Skeletal muscle satellite cell (primary cell): ENCODE measurements at regions not wholly inside any gene's neighbourhood (a gene's known extent, or its start where the extent isn't known, plus 50 kb on each side); places are given as distances from the start of the nearest gene placed in this dataset.

Experiments
- H3K27me3 ChIP-seq: 2 replicates; pipeline ENCODE4 v1.7.0; 2013; ENCODE audit warnings: low read length; ENCODE audit not compliant: control insufficient read depth, insufficient read depth
- H3K36me3 ChIP-seq: 2 replicates; pipeline ENCODE4 v1.7.0; 2013; ENCODE audit warnings: mild to moderate bottlenecking, control low read depth, low read length; ENCODE audit not compliant: insufficient read depth
- H3K4me1 ChIP-seq: 2 replicates; pipeline ENCODE4 v1.7.0; 2013; ENCODE audit warnings: low read length; ENCODE audit not compliant: control insufficient read depth, insufficient read depth
- H3K4me2 ChIP-seq: 2 replicates; pipeline ENCODE4 v1.7.0; 2013; ENCODE audit warnings: mild to moderate bottlenecking, low read length
- H3K4me3 ChIP-seq: 2 replicates; pipeline ENCODE4 v1.7.0; 2013; ENCODE audit warnings: low read length
- H3K9ac ChIP-seq: 2 replicates; pipeline ENCODE4 v1.7.0; 2013; ENCODE audit warnings: mild to moderate bottlenecking, low read depth, low read length, moderate library complexity
- H3K9me3 ChIP-seq: replicated peaks from 2 replicates; pipeline ENCODE4 v1.7.0; 2013; ENCODE audit warnings: mild to moderate bottlenecking, control low read depth, low read length

DNA sequence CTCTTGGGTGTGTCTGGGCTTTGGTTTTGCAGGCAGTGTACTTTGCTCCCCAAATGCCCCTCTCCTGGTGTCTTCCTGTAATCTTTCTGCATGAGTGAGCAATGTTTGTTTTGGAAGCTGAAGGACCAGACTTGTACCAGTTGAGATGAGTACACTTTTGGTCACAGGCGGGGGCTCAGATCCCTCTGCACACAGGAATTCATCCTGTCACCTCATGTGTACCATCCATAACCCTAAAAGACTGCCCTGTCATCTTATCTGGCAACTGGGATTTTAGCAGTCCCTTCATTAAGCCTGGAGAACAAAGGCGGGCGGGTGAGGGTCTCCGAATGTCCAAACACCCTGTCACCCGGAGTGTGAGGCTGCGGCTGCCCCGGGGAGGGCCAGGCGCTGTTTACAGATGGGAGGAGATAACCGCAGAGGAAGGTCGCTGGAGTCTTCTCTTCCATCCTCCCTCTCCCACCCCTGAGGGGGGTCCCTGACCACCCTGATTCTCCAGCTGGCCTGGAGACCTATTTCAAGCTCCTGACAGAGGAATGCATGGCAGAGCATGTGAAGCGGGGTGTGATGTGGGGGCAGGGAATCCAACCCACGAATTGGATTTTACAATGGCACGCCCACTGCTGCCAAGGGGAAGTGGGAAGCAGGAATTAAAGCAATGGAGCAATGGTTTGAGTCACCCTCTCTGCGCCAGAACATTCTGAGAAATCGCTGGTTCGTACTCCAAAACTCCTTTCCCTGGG, 158.2 kb upstream of the MYCN start:
- no peak overlapping the region for H3K4me3 ChIP-seq
- no peak overlapping the region for H3K4me2 ChIP-seq
- H3K9me3 ChIP-seq, result no peaks in the 10 kb centered on the region
- no peak overlapping the region for H3K9ac ChIP-seq
- no peaks in the 10 kb centered on the region for H3K27me3 ChIP-seq
- no peaks in the 10 kb centered on the region for H3K36me3 ChIP-seq
- no peaks in the 10 kb centered on the region for H3K4me1 ChIP-seq

DNA sequence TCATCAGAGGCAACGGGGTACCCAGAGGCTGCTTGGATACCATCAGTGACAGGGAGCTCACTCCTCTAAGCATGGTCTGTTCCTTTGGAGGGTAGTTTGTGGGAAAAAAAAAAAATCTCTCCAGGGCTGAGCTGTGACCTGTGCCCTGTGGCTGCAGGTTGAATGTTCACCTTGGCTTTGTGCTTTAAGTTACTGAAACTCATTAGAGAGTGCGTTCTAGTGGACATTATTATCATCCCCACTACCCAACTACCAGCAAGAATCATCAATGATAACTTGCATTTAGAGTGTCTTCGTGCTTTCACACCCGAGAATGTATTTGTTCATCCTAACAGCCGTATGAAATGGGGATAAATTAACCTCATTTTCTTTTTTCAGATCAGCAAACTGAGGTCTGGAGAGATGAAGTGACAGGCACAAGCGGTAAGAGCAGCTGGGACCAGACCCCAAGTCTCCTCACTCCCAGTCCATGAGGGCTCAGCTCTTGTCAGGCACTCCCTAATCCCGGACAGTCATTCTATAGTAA, 157.5 kb upstream of the MYCN start:
- no peaks in the 10 kb centered on the region for H3K4me1 ChIP-seq
- H3K36me3 ChIP-seq, result no peaks in the 10 kb centered on the region
- H3K9ac ChIP-seq, result no peak overlapping the region
- no peaks in the 10 kb centered on the region for H3K9me3 ChIP-seq
- no peaks in the 10 kb centered on the region for H3K27me3 ChIP-seq
- H3K4me3 ChIP-seq, result no peak overlapping the region
- no peak overlapping the region for H3K4me2 ChIP-seq

DNA sequence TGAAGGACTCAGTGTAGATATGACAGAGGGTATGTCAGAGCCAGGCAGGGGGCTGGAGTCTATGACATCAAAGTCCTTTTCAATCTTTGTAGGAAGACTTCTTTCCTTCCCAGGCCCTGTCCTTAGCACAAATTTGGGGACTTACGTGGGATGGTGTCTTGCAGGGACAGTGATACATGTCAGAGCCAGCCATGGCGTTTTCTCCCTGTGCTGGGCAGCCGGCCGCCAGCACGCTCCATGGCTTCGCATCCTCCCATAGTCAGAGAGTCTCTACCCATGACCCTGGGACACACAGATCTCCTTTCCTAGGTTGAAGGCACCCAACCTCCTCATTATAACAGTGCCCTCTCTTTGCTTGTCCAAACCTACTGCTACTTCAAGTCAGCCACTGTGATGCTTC, 156.9 kb upstream of the MYCN start:
- H3K4me1 ChIP-seq, result no peaks in the 10 kb centered on the region
- no peak overlapping the region for H3K4me3 ChIP-seq
- H3K9me3 ChIP-seq, result no peaks in the 10 kb centered on the region
- H3K9ac ChIP-seq, result no peak overlapping the region
- H3K36me3 ChIP-seq, result no peaks in the 10 kb centered on the region
- H3K4me2 ChIP-seq, result no peak overlapping the region
- no peaks in the 10 kb centered on the region for H3K27me3 ChIP-seq

DNA sequence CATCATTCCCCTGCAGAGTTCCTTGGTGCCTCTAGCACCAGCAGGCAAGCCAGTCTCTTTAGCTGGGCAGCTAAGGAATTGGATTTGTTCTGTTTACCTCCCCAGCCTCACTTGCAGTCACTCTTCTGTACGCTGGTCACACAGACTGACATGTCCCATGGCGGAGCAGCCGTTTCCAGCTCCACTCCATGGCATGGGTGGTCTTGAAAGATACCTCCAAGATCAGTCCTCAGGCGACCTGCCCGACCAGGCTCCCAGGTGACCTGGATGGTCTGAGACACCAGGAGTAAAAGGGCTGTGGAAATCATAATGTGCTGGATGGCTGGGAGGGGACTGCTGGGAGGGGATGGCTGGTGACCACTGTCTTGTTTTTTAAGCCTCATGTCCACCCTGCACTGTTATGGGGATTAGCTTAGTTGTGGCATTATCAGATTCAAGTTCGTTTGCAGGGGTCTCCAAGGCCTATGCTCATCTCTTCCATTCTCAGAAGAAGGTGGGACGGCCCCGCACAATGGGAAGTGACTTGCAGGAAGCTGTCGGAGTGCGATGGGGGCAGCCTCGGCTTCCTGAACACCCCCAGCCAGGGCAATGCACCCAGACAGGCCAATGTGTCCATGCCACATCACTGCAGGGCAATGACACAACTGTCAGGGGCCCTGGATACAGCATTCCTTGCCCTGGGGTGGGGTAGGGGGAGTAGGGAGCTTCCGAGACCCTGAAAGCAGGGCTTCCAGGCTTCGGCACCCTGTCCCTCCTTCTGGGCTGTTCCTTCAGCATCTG, 156.1 kb upstream of the MYCN start:
- Histone ChIP-seq H3K27me3 (no peaks in the 10 kb centered on the region), H3K4me1 (no peaks in the 10 kb centered on the region), H3K9me3 (peaks cover 3% of the 10 kb centered on the region), H3K4me3 (no peak overlapping the region), H3K36me3 (no peaks in the 10 kb centered on the region), H3K4me2 (no peak overlapping the region), H3K9ac (no peak overlapping the region)

DNA sequence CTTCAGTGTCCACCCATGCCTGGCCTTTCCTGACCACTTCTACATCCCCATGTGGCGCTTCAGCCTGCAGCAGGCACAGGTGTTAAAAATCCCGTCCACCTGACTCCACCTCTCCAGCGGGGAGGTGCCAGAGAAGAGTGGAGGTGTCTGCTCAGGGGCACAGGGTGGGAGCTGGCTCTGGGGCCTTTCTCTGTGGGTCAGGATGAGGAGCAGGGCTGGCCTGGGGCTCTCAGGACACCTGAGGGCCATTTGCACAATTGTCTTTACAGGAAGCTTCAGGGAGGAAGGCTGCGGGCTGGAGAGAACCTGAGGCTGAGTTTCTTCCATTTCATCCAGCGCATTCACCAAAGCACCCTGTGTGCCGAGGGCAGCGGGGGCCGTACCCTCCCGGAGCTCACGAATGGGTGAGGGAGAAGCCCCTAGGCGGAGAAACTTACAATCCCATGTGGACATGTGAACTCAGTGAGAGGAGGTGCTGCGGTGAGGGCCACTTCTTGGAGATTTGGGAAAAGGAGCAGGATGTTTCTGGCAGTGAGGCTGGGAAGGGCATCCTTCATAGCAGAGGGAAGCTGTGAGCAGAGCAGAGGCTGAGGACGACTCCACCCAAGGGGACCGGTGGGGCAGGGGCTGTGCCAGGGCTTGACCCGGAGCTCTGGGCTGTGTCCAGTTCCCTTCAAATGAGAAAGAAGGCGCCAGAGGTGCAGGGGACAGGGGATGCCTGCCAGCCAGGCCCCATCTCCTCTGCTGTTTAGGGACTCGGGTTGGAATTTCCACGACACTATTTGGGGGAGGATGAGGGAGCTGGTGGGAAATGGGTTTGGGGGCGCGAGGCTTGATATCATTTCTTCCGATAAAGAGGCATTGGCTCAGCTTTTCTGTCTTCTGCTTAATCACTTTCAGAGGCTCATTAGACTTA, 155.2 kb upstream of the MYCN start:
- Histone ChIP-seq H3K27me3 (no peaks in the 10 kb centered on the region), H3K9ac (no peak overlapping the region), H3K36me3 (no peaks in the 10 kb centered on the region), H3K4me2 (no peak overlapping the region), H3K4me1 (no peaks in the 10 kb centered on the region), H3K4me3 (no peak overlapping the region), H3K9me3 (peaks cover 6% of the 10 kb centered on the region)

DNA sequence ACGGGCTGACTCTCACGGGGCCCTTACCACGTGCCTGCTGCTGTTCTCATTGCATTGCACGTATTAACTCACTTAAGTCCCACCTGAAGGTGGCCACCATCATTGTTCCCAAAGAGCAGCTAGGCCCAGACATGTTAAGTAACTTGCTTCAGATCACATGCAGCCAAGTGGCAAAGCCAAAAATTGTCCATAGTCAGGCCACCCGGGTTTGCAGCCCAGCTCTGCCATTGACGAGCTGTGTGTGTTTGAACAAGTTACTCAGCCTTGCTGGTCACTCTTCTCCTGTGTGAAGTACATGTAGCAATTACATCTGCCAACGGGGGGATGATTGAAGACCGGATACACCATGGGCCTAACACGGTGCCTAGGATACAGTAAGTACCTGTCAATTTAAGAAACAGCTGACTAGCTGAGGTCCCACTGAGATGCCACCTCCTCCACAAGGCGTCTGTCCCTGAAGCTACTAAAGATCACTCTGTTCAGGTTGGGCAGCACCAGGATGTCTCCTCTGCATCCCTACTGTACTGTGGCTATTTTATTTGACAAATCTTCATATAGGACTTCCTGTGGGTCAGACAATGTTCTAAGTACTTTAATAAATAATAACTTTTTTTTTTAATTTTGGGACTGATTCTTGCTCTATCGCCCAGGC, 154.2 kb upstream of the MYCN start:
- H3K4me1 ChIP-seq, result no peaks in the 10 kb centered on the region
- H3K36me3 ChIP-seq, result no peaks in the 10 kb centered on the region
- H3K9me3 ChIP-seq, result peaks cover 8% of the 10 kb centered on the region
- no peak overlapping the region for H3K9ac ChIP-seq
- H3K27me3 ChIP-seq, result no peaks in the 10 kb centered on the region
- H3K4me3 ChIP-seq, result no peak overlapping the region
- H3K4me2 ChIP-seq, result no peak overlapping the region

DNA sequence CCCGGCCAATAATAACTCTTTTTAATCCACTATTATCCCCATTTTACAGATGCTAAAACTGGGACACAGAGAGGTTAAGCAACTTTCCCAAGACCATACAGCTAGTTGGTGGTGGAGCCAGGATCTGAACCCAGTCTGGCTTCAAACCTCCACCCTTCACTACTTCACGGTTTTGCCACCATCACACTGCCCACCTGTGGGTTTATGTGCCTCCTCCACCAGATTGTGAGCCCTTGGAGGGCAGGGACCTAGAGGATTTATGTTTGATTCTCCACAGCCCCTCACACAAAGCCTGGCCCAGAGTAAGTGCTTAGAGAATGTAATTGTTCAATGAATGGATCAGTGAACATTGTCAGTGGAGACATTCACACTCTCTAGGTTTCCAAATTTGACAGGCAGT, 153.4 kb upstream of the MYCN start:
- Histone ChIP-seq H3K36me3 (no peaks in the 10 kb centered on the region), H3K4me1 (no peaks in the 10 kb centered on the region), H3K27me3 (no peaks in the 10 kb centered on the region), H3K9ac (no peak overlapping the region), H3K9me3 (peaks cover 8% of the 10 kb centered on the region), H3K4me2 (no peak overlapping the region), H3K4me3 (no peak overlapping the region)

DNA sequence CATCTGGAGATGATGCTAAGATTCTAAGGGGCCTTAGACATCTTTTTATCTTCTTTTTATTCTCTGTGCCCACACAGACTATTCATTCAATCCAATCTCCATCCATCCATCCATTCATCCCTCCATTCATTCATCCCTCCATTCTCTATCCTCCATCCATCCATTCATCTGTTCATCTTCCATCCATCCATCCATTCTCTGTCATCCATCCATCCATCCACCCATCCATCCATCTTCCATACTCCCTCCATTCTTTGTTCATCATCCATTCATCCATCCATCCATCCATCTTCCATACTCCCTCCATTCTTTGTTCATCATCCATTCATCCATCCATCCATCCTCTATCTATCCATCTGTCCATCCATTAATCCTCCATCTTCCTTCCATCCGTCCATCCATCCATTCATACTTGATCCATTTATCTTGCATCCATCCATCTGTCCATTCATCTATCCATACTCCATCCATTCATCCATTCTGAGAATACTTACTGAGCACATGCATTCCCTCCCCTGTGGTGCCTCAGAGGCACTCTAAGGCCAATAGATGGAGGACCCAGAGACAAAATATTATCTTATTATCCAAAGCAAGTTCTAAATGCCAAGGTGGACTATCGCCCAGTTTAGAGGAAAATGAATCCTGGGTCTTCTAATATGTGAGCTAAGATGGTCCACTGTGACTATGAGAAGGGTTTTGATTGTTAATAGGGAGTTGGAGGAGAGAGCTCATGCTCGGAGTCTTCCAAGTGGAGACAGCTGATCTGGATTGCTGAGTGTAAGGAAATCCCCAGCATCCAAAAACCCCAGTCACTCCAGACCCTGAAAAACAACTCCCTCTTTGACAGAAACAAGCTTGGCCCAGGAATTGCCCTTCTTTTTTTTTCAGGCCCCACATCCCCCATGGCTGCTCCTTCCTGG, 152.6 kb upstream of the MYCN start:
- H3K4me3 ChIP-seq, result no peak overlapping the region
- H3K4me2 ChIP-seq, result no peak overlapping the region
- H3K27me3 ChIP-seq, result no peaks in the 10 kb centered on the region
- H3K4me1 ChIP-seq, result no peaks in the 10 kb centered on the region
- H3K9ac ChIP-seq, result no peak overlapping the region
- H3K36me3 ChIP-seq, result no peaks in the 10 kb centered on the region
- peaks cover 8% of the 10 kb centered on the region for H3K9me3 ChIP-seq

DNA sequence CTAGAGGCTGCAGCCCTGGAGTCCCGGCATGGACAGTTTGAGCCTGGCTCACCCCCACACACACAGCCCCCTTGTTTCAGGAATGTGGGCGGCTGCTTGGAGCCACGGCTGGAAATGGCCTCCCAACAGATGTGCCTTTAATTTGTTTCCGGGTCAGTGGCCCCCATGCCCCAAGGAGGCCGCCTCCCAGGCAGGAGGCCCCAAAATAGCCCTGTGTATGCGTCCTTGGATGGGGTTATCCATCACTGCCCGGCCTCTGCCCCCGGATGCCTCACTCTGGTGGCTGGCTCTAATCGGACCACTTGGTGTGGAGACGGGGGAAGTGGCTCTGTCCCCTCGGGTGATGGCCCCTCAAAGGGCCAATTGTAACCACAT, 151.9 kb upstream of the MYCN start:
- Histone ChIP-seq H3K9me3 (peaks cover 8% of the 10 kb centered on the region), H3K4me3 (no peak overlapping the region), H3K4me2 (no peak overlapping the region), H3K9ac (no peak overlapping the region), H3K36me3 (no peaks in the 10 kb centered on the region), H3K27me3 (no peaks in the 10 kb centered on the region), H3K4me1 (no peaks in the 10 kb centered on the region)

DNA sequence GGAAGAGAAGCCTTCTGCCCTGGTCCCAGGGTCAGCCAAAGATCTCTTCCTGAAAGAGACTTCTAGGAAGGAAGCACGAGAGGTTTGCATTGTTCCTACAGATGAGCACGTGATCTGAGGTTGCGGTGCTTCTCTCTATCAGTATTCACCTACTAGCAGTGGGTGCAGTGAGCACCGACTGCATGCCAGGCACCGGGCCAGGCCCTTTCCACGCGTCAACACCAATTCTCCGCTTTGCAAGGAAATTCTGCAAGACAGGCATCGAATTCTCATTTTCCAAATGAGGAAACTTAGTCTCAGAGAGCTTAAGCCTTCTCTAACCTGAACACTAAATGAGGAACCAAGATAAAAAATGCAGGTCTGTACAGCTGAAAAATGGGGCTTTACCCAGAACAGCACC, 151.5 kb upstream of the MYCN start:
- Histone ChIP-seq H3K4me1 (no peaks in the 10 kb centered on the region), H3K36me3 (no peaks in the 10 kb centered on the region), H3K4me3 (no peak overlapping the region), H3K4me2 (no peak overlapping the region), H3K27me3 (no peaks in the 10 kb centered on the region), H3K9me3 (peaks cover 8% of the 10 kb centered on the region), H3K9ac (no peak overlapping the region)
